HCEC 1CT (cell line): ENCODE measurements at regions not wholly inside any gene's neighbourhood (a gene's known extent, or its start where the extent isn't known, plus 50 kb on each side); places are given as distances from the start of the nearest gene placed in this dataset.

Source experiments
- DNase-seq: peaks from one replicate; pipeline ENCODE4 v3.0.0-alpha.2; 2017

DNA sequence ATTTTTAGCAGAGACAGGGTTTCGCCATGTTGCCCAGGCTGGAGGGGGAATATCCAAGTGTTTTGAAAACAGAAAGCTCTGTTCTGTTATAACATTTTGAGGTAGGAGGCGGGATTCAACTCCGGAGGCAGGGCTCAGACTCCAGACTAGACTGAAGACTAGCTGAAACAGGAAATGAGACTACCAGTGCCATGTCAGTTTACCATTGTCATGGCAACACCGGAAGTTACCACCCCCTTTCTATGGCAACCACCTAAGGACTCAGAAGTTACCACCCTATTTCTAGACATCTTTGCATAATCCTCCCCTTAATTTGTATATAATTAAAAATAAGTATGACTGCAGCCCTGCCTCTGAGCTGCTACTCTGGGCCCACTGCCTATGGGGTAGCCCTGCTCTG is 1069.1 kb upstream of the AUTS2 start:
- no peak for DNase-seq

DNA sequence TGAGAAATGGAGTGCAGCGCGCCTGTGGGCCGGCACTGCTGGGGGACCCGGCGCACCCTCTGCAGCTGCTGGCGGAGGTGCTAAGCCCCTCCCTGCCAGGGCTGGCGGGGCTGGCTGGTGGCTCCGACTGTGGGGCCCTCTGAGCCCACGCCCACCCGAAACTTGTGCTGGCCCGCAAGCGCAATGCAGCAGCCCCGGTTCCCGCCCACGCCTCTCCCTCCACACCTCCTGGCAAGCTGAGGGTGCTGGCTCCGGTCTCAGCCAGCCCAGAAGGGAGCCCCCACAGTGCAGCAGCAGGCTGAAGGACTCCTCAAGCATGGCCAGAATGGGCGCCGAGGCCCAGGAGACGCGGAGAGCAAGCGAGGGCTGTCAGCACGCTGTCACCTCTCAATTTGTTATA is 1063.0 kb upstream of the AUTS2 start:
- DNase-seq, result no peak

DNA sequence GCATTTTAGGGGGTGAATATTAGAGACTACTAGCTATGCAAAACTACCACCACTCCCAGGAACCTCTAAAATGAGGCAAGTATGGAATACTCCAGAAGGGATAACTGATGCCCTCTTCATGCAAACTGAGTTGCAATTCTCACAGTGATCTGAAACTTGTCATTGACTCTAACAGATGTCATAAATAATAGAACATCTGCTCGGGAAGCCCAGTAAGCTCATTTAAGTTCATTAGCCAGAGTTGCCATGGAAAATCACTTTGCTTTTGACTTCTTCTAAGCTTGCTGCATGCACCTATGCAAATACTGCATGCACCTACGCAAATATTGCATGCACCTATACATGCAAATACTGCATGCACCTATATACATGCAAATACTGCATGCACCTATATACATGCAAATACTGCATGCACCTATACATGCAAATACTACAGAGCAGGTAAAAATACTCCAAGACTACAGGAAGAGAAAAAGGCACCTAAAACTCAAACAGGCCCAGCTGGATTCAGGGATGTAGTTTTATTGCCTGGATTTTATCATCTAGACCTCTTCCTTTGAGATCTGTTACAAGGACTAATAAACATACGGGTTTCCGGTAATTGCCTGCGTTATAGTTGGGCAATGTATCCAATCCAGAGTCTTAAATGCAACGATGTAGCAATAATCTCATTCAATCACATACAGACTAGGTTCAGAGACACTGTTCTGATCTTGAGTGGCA is 1061.1 kb upstream of the AUTS2 start:
- no peak for DNase-seq

GRCh38 chr7:68537774-68538071 is 1060.6 kb upstream of the AUTS2 start:
- no peak for DNase-seq

DNA sequence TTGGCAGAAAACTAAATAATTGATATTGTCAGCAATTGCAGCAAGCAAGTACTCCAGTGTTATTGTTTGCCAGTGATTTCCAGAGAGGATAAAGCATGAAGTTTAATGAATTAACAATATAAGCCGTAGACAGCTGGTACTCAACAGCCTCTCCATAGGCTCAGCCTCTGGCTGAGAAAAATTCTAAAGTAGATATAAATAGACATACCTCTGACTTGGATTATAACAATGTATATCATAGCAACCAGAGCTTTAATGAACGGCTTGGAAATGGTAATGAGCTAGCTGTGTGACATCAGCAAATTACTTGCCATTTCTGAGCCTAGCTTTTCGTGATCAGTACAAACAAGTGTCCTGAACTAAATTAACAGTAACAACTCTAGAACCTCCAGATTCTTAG is 1055.4 kb upstream of the AUTS2 start:
- no peak for DNase-seq

DNA sequence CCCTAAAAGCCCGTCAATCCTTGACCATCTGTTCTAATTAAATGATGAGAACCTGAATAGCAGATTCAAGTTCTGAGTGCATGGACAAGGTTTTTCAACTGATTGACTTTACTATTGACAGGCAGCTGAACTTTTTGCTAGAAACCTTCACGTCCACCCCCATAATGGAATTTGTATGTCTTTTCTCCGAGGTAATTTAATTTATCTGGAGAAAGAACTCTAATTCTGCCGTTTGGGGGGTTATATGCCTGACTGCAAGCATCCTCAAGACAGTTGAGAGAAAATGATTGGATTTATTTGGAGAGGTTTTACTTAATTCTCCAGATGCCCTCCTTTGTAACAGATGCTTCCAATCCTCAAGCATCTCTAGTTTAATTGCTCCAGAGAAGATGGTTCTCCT is 1053.4 kb upstream of the AUTS2 start:
- DNase-seq, result no peak

DNA sequence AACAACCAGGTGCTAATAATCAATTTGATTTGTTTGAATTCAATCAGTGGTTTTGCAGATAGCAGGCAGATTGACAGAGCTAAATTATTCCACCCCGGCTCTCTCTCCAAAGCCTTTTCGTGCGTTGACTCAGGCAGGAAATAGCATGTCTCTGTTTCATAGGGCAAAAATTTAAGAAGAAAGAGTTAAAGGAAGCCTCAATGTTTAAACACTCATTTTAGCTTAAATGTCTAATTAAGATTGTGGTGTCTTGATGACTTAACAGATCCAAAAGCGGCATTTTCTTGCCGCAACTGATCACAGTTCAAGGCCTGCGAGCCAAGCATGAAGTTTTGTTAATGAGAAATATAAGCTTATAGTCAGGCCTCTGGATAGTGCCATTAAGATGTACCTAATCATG is 1051.1 kb upstream of the AUTS2 start:
- DNase-seq, result no peak

- DNase-seq, result no peak
These were observed 1050.5 kb upstream of the AUTS2 start for GRCh38 chr7:68547799-68548198.

GRCh38 chr7:68550027-68550426 is 1048.2 kb upstream of the AUTS2 start:
- no peak for DNase-seq

DNA sequence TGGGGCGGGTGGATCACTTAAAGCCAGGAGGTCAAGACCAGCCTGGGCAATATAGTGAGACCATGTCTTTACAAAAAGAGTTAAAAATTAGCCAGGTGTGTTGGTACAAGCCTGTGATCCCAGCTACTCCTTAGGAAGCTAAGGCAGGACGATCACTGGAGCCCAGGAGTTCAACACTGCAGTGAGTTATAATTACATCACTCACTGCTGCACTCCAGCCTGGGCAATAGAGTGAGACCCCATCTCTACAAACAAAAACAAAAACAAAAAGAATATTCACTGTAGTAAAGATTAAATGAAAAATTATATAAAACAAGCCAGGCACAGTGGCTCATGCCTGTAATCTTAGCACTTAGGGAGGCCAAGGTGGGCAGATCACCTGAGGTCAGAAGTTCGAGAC is 1047.6 kb upstream of the AUTS2 start:
- DNase-seq, result no peak

DNA sequence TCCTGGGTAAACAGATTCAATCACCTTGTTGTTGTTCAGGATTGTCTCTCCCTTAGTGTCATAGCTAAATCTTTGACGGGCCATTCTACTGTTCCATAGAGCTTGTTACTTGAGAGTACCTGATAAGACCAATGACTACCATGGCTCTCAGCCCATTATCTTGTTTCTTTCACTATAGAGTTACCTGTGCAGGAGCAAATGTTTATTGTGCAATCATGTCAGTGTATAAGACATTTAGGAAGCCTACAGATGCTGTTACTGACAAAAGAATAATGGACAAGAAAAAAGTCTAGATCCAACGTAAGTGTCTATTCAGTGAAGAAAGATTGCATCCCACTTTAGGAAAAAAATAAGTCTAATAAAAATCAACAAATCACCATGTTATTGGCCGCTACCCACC is 1041.7 kb upstream of the AUTS2 start:
- DNase-seq, result no peak

- no peak for DNase-seq
These were observed 1038.8 kb upstream of the AUTS2 start for GRCh38 chr7:68559518-68559917.

DNA sequence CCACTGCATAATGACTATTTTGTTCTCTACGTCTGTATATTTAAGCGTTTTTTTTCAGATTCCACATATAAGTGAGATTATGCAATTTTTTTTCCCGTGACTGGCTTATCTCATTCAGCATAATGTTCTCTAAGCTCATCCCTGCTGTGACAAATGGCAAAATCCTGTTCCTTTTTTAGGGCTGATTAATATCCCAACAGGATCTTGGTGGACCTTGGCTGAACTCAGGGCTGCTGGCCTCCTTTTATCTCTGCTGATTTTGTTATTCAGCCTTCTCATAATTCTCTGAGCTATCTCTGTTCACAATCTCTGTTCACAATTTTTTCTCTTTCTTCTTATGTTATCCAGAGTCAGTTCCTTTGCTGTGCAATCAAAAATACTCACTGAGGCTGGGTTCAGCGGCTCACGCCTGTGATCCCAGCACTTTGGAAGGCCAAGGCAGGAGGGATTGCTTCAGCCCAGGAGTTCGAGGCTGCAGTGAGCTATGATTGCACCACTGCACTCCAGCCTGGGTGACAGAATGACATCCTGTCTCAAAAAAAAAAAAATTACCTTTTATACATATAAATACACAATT is 1035.9 kb upstream of the AUTS2 start:
- DNase-seq, result no peak

- DNase-seq, result no peak
These were observed 1033.8 kb upstream of the AUTS2 start for GRCh38 chr7:68564306-68565135.

DNA sequence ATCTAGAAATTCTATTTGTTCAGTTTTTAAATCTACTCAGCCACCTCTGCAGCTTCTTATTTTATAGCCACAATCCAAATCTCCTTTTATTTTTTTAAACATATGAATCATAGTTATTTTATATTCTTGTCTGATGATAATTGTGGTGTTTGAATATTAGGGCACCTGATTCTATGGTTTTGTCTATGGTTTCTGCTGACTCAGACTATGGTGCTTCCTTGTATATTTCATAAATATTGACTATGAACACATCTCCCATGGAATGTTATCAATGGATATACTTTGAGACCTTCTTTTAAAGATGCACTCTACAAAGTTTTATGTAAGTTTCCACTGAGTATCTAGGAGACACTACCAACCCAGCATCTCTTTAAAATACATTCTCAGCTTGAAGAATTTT is 1027.0 kb upstream of the AUTS2 start:
- DNase-seq, result no peak

GRCh38 chr7:68573271-68574005 is 1024.8 kb upstream of the AUTS2 start:
- DNase-seq, result no peak

DNA sequence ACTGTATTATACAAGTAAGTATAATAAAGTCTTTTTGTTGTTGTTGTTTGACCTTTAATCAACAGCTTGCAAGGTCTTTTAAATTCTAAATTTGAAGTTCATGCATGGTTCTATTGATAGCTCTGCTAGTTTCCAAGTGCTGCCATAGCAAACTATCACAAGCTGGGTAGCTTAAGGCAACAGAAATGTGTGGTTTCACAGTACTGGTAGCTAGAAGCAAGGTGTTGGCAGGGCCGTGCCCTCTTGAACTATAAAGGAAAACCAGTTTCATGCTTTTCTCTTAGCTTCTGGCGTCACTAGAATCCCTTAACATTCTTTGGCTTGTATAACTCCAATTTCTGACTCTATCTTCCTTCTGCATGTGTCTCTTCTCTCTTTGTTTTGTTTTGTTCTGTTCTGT is 1021.9 kb upstream of the AUTS2 start:
- no peak for DNase-seq

DNA sequence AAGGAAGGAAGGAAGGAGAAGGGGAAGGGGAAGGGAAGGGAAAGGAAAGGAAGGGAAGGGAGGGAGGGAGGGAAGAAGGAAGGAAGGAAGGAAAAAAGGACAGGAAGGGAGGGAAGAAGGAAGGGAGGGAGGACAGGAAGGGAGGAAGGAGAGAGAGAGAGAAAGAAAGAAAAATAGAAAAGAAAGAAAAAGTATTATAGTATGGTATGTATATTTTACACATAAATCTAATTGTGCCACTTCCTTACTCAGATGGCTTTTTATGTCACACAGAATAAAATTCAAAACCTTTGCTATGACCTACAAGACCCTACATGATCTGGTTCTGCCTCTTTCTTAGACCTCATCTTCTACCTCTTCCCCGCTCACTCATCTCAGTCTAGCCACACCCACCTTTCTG is 1016.9 kb upstream of the AUTS2 start:
- DNase-seq, result no peak

DNA sequence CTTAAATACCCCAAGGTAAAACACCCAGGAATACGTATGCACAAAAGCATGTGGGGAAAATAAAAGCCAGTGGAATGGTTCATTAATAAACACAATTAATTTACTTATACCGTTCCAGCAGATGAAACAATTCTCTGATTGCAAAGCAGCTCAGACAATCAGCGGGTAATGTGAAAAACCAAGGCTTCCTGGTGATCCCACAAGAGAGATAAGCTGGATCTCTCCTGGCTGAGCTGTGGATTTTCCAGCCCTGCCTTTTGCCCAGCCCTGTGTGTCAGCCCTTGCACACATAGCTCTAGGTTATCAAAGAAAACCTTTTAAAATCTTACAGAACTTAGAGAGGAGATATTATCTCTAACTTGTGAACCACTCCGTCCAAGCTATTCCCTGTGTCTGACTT is 1010.7 kb upstream of the AUTS2 start:
- DNase-seq, result no peak

- DNase-seq, result no peak
These were observed 996.4 kb upstream of the AUTS2 start for GRCh38 chr7:68601826-68602225.

- no peak for DNase-seq
These were observed 993.7 kb upstream of the AUTS2 start for GRCh38 chr7:68604541-68604940.

DNA sequence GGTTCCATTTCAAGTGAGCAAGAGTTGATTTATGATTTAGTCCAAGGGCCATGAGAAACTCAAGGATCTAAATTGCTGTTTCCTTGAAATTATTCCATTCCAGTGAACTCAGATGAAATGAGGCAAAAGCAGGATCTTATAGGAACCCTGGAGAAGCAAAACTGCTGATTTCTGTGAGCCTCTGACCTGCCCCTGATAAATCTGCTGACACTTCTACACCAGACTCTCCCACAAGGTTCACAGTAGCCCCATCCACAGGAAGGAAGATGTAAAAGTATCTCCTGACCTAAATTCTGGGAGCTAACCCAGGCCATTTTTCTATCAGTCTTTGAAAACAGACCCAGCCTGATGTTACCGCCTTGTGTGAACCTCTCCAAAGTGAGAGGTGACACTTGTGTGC is 987.6 kb upstream of the AUTS2 start:
- no peak for DNase-seq

DNA sequence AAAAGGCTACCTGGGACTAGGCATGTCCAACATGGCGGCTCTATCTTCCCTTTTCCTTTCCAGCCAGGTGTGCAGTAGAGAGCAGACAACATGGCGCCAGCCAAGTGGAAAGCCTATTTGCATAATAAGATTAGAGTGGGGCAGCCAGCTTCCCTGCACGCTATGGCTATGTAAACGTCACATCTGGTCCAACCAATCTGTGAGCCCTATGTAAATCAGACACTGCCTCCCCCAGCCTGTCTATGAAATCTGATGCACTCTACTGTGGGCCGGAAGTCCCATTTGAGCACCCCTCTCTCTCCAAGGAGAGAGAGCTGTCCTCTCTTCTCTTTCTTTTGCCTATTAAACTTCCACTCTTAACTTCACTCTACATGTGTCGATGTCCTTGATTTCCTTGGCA is 984.9 kb upstream of the AUTS2 start:
- no peak for DNase-seq

- DNase-seq, result no peak
These were observed 984.4 kb upstream of the AUTS2 start for GRCh38 chr7:68613897-68614296.
